Kidney (tissue), 13 donors: ENCODE measurements at regions not wholly inside any gene's neighbourhood (a gene's known extent, or its start where the extent isn't known, plus 50 kb on each side); places are given as distances from the start of the nearest gene placed in this dataset.

ENCODE experiments used
- DNase-seq, 5 donors: peaks; one replicate each; pipeline ENCODE4 v3.0.0-alpha.2; 2013 to 2020
- FAIRE-seq: peaks from 2 replicates; lab custom pipeline; 2012; peaks lifted over from hg19 to GRCh38; lab: Jason Lieb, UNC
- H3K27ac ChIP-seq, 2 donors: one replicate each; pipeline ENCODE4 v1.7.0; 2013; ENCODE audit warnings: low read depth in 2 of 2, low read length in 2 of 2, inconsistent platforms in 1 of 2
- H3K27me3 ChIP-seq: one replicate; pipeline ENCODE4 v1.7.1; 2013; ENCODE audit warnings: low read length, inconsistent platforms; ENCODE audit not compliant: control insufficient read depth, insufficient read depth
- H3K36me3 ChIP-seq, 3 donors: one replicate each; pipeline versions ENCODE4 v1.7.0 to v1.7.1; 2013; ENCODE audit warnings: low read length in 3 of 3, control low read depth in 1 of 3, inconsistent platforms in 1 of 3; ENCODE audit not compliant: insufficient read depth in 3 of 3, control insufficient read depth in 2 of 3
- H3K4me1 ChIP-seq, 3 donors: one replicate each; pipeline versions ENCODE4 v1.7.0 to v1.7.1; 2013; ENCODE audit warnings: low read length in 3 of 3, inconsistent platforms in 1 of 3, low read depth in 1 of 3; ENCODE audit not compliant: control insufficient read depth in 2 of 3, insufficient read depth in 2 of 3
- H3K4me3 ChIP-seq, 3 donors: one replicate each; pipeline versions ENCODE4 v1.7.0 to v1.8.1; 2013; ENCODE audit warnings: low read length in 3 of 3, control low read depth in 1 of 3, inconsistent platforms in 1 of 3
- H3K9ac ChIP-seq, 3 donors: one replicate each; pipeline versions ENCODE4 v1.7.0 to v1.7.1; 2013; ENCODE audit warnings: low read length in 3 of 3, control low read depth in 1 of 3, inconsistent platforms in 1 of 3
- H3K9me3 ChIP-seq, 3 donors: one replicate each; pipeline versions ENCODE4 v1.7.0 to v1.7.1; 2013; ENCODE audit warnings: low read length in 3 of 3, control low read depth in 1 of 3, inconsistent platforms in 1 of 3; ENCODE audit not compliant: control insufficient read depth in 2 of 3, insufficient read depth in 1 of 3
- CTCF ChIP-seq: IDR thresholded peaks from 3 replicates; pipeline ENCODE4 v1.5.1; 2012; ENCODE audit warnings: mild to moderate bottlenecking, moderate library complexity, borderline replicate concordance; ENCODE audit not compliant: insufficient read depth; ENCODE audit errors: extremely low read depth
- intact Hi-C: fragments of 100-400 bp; cut with DNase I; formaldehyde crosslinking; loops from one replicate; pipeline ENCODE4 v1.11.1; 2022
- donor health status: control.
- donor health status: control.
- donor health status: control.
- donor health status: control.
- donor health status: control.
- donor health status: DM: yes; HTN: yes; CAD: no.
- donor health status: Normal renal cell carcinoma (clear cell type).

GRCh38 chr5:176723440-176723839, 76.2 kb downstream of the TSPAN17 start:
- Histone ChIP-seq H3K4me3 (no peak overlapping the region), H3K27ac (no peak overlapping the region), H3K9ac (no peak overlapping the region), H3K27me3 (no peaks in the 10 kb centered on the region), H3K4me1 (no peaks in the 10 kb centered on the region), H3K9me3 (no peaks in the 10 kb centered on the region), H3K36me3 (no peaks in the 10 kb centered on the region)
- intact Hi-C loops: no loop called here
- DNase-seq (no peak), FAIRE-seq (no peak)
- TF ChIP-seq CTCF: no peak

- intact Hi-C loops: no loop called here
- Histone ChIP-seq H3K9ac (no peak overlapping the region), H3K27me3 (no peaks in the 10 kb centered on the region), H3K9me3 (no peaks in the 10 kb centered on the region), H3K27ac (no peak overlapping the region), H3K4me1 (no peaks in the 10 kb centered on the region), H3K4me3 (no peak overlapping the region), H3K36me3 (no peaks in the 10 kb centered on the region)
- FAIRE-seq: no peak
- DNase-seq: no peak
- TF ChIP-seq CTCF: no peak
These were observed 77.2 kb downstream of the TSPAN17 start for GRCh38 chr5:176724472-176724871.

GRCh38 chr5:176725521-176726280, 78.4 kb downstream of the TSPAN17 start:
- no peaks in the 10 kb centered on the region for H3K27me3 ChIP-seq
- no peak for TF ChIP-seq CTCF
- no peaks in the 10 kb centered on the region for H3K4me1 ChIP-seq
- H3K36me3 ChIP-seq: no peaks in the 10 kb centered on the region
- no peak for FAIRE-seq
- intact Hi-C loops: no loop called here
- DNase-seq: no peak
- no peak overlapping the region for H3K27ac ChIP-seq
- no peak overlapping the region for H3K4me3 ChIP-seq
- no peaks in the 10 kb centered on the region for H3K9me3 ChIP-seq
- H3K9ac ChIP-seq: no peak overlapping the region
